Brain microvascular endothelial cell (primary cell): ENCODE measurements at regions not wholly inside any gene's neighbourhood (a gene's known extent, or its start where the extent isn't known, plus 50 kb on each side); places are given as distances from the start of the nearest gene placed in this dataset.

Experiments
- DNase-seq: peaks from one replicate; pipeline ENCODE4 v3.0.0-alpha.2; 2020
- H3K27ac ChIP-seq: fragments of 250-450 bp; sonication (Bioruptor Pico); 2 replicates; pipeline ENCODE4 v1.5.1; 2020; ENCODE audit warnings: mild to moderate bottlenecking, moderate library complexity
- H3K27me3 ChIP-seq: fragments of 250-450 bp; sonication (Bioruptor Pico); replicated peaks from 2 replicates; pipeline ENCODE4 v1.5.1; 2020; ENCODE audit warnings: mild to moderate bottlenecking
- H3K36me3 ChIP-seq: fragments of 250-450 bp; sonication (Bioruptor Pico); replicated peaks from 2 replicates; pipeline ENCODE4 v1.5.1; 2020; ENCODE audit warnings: mild to moderate bottlenecking
- H3K4me3 ChIP-seq: 2 replicates; pipeline ENCODE4 v1.5.1; 2011; ENCODE audit warnings: low read depth, mild to moderate bottlenecking, control low read depth, low read length, moderate library complexity
- CTCF ChIP-seq: IDR thresholded peaks from 2 replicates; pipeline ENCODE4 v1.5.1; 2011; ENCODE audit warnings: low read depth, mild to moderate bottlenecking, moderate library complexity, low read length, control low read depth, inconsistent platforms; ENCODE audit errors: missing control alignments
- in situ Hi-C: cut with HindIII; loops from 2 replicates; pipeline ENCODE4 v1.10.0; 2017; ENCODE audit warnings: low sequenced_read_pairs, low pct_ligation_motif_present

GRCh38 chr1:94730450-94730849, 89.7 kb upstream of the SLC44A3 start:
- no peak overlapping the region for H3K4me3 ChIP-seq
- H3K36me3 ChIP-seq, result no peaks in the 10 kb centered on the region
- in situ Hi-C loops, result no loop called here
- no peak for TF ChIP-seq CTCF
- no peak for DNase-seq
- no peaks in the 10 kb centered on the region for H3K27me3 ChIP-seq
- H3K27ac ChIP-seq, result no peak overlapping the region

GRCh38 chr1:94729267-94729666, 90.9 kb upstream of the SLC44A3 start:
- in situ Hi-C loops, result no loop called here
- no peak overlapping the region for H3K27ac ChIP-seq
- H3K36me3 ChIP-seq, result no peaks in the 10 kb centered on the region
- H3K27me3 ChIP-seq, result no peaks in the 10 kb centered on the region
- no peak overlapping the region for H3K4me3 ChIP-seq
- peak; percentile 55 for DNase-seq
- no peak for TF ChIP-seq CTCF

GRCh38 chr1:94727846-94728715, 92.1 kb upstream of the SLC44A3 start:
- Histone ChIP-seq H3K27me3 (no peaks in the 10 kb centered on the region), H3K4me3 (no peak overlapping the region), H3K36me3 (no peaks in the 10 kb centered on the region), H3K27ac (peak overlapping the region; percentile 59)
- TF ChIP-seq CTCF, result no peak
- in situ Hi-C loops, result no loop called here
- peak; percentile 79 for DNase-seq

GRCh38 chr1:94726981-94727685, 93.0 kb upstream of the SLC44A3 start:
- in situ Hi-C loops, result no loop called here
- no peak for DNase-seq
- Histone ChIP-seq H3K27me3 (no peaks in the 10 kb centered on the region), H3K4me3 (no peak overlapping the region), H3K27ac (peak overlapping the region; percentile 8), H3K36me3 (no peaks in the 10 kb centered on the region)
- no peak for TF ChIP-seq CTCF

- H3K27me3 ChIP-seq, result no peaks in the 10 kb centered on the region
- H3K4me3 ChIP-seq, result no peak overlapping the region
- no peak for TF ChIP-seq CTCF
- in situ Hi-C loops, result no loop called here
- no peaks in the 10 kb centered on the region for H3K36me3 ChIP-seq
- DNase-seq, result peak; percentile 84
- no peak overlapping the region for H3K27ac ChIP-seq
These were observed 94.6 kb upstream of the SLC44A3 start for GRCh38 chr1:94725566-94725965.
